ENCODE measurements at regions not wholly inside any gene's neighbourhood (a gene's known extent, or its start where the extent isn't known, plus 50 kb on each side); places are given as distances from the start of the nearest gene placed in this dataset.
"Not testable (repeated sequence)": the region's sequence is repeated elsewhere in the genome, so short reads cannot be mapped to it uniquely, and the experiment has no call there.

DNA sequence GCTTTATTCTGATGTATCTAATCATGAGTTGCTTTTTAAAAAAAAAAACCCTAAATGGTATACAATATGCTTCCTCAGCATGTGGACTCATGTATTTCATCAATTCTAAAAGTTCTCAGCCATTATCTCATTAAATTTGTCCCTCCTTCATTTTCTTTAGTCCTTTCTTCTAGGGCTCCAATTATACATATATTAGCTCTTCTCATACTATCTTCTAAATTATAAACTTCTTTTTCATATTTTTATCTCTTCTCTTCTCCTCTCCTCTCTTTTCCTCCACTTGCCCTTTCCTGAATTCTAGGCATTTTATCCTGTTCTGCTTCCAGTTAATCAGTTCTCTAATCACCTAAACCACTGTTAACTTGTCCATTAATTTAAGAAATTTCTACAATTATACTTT lies 55.0 kb upstream of the IL33 start:
- no peak for DNase-seq (ENCODE audit: low read depth)

GRCh38 chr9:6153425-6153824 lies 62.2 kb upstream of the IL33 start:
- DNase-seq (ENCODE audit: low read depth) = no peak

DNA sequence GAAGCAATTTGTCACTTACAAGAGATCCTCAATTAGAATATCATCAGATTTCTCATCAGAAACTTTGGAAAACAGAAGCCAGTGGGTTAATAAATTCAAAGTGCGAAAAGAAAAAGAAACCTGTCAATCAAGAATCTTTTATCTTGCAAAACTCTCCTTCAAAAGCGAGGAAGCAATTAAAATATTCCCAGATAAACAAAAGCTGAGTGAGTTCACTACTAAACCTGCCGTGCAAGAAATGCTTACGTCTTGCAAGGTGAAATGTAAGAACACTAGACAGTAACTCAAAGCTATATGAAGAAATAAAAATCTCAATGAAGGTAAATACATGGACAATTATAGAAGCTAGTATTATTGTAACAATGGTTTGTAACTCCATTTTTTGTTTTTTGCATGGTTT lies 62.8 kb upstream of the IL33 start:
- no peak for DNase-seq (ENCODE audit: low read depth)

GRCh38 chr9:6150483-6150882 lies 65.1 kb upstream of the IL33 start:
- no peak for DNase-seq (ENCODE audit: low read depth)

DNA sequence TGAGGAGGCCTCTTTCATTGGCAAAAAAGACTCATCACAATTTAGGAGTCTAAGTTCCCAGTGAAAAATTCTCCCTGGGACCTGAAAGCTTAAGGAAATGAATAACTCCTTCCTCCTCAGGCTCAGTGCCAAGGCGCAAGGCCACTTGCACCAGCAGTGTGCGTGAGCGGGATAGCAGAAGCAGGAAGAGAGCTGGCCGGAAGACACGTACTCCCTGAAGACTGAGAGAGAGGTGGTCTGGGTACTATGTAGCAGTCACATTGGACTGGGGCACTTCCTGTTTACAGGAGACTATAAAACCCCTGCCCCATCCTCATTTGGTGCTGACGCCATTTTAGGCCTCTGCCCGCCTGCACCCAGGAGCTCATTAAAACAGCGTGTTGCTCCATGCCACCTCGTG lies 66.3 kb upstream of the IL33 start:
- no peak for DNase-seq (ENCODE audit: low read depth)

- no peak for DNase-seq (ENCODE audit: low read depth)
These were observed 67.8 kb upstream of the IL33 start for GRCh38 chr9:6147846-6148245.

- DNase-seq (ENCODE audit: low read depth) = no peak
These were observed 70.7 kb upstream of the IL33 start for GRCh38 chr9:6144947-6145346.

GRCh38 chr9:6142799-6143454 lies 72.7 kb upstream of the IL33 start:
- DNase-seq (ENCODE audit: low read depth) = no peak

GRCh38 chr9:6135780-6136179 lies 79.8 kb upstream of the IL33 start:
- DNase-seq (ENCODE audit: low read depth) = not testable (repeated sequence)

- no peak for DNase-seq (ENCODE audit: low read depth)
These were observed 80.9 kb upstream of the IL33 start for GRCh38 chr9:6134661-6135180.

GRCh38 chr9:6133346-6134063 lies 82.1 kb upstream of the IL33 start:
- DNase-seq (ENCODE audit: low read depth) = no peak

DNA sequence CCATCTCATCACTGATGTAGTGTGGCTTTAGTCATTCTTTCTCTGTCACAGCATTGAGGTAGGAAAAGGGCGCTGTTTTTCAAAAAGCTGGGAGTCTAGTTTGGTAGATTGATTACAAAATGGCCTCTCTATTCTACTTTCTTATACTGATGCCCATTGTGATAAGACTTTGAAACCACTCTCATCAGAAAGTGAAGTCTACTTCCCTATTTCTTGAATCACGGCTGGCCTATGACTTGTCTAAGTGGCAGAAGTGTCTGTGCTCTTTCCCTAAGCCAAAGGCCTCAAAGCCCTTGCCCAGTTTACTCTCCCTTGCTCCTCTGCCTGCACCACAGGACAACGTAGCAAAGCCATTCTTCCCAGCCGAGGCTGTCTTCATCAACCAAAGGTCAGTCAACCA lies 83.0 kb upstream of the IL33 start:
- no peak for DNase-seq (ENCODE audit: low read depth)

GRCh38 chr9:6128030-6128429 lies 87.6 kb upstream of the IL33 start:
- DNase-seq (ENCODE audit: low read depth) = no peak

- DNase-seq (ENCODE audit: low read depth) = no peak
These were observed 89.2 kb upstream of the IL33 start for GRCh38 chr9:6126377-6126776.

GRCh38 chr9:6123416-6123815 lies 92.2 kb upstream of the IL33 start:
- no peak for DNase-seq (ENCODE audit: low read depth)

DNA sequence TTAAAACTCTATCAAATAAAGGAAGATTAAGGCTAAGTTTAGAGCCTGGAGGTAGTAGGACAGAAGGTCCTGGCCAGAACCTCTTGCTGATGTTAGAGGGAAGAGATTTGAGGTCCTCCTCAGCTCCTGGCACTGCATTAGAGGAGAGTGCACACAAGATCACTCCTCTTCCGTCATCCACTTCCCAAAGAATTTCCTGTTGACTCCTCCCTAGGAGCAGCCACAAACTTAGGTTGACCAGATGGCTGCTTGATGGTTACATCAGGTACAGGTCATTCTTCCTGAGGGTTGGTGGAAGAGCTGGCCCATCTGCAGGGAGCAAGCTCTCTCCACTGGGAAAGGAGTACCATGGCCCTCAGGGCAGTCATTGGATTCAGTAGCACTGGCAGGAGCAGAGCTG lies 93.9 kb upstream of the IL33 start:
- DNase-seq (ENCODE audit: low read depth) = no peak

DNA sequence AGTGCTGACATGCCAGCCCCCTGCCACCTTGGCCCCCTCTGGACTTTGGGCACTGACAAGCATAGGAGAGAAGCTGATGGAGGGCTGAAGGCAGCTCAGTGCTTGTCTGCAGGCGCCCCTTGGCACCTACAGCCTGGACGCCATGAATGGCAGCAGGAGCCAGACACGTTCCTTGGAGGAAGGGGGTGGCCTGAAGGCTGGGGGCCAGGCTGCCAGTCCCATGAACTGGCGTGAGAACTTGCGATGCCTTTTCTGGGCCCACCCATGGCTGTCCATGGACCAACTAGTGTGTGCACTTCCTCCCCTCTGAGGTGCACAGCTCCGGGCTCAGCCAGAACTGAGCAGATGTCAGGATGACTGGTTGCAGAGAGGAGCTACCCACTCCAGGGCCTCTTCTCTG lies 99.0 kb upstream of the RANBP6 start:
- no peak for DNase-seq (ENCODE audit: low read depth)

GRCh38 chr9:6113819-6114218 lies 98.4 kb upstream of the RANBP6 start:
- DNase-seq (ENCODE audit: low read depth) = no peak

GRCh38 chr9:6113312-6113711 lies 97.9 kb upstream of the RANBP6 start:
- no peak for DNase-seq (ENCODE audit: low read depth)

DNA sequence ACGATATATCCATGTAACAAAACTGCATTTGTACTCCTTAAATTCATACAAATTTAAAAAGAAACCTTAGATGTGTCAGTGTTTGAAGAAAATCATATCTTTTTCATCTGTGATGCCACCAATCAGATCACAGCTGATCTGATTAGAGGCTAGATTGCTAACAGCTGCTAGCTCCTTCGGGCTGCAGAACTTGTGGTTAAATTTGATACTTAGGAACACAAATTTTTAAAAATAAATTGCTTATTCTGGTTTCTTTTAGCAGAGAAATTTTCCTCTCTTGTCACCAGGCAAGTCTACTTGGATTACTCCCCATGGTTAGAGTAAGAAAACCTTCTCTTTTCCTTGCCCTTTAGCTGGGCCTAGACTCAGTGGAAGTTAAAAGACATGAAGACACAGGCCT lies 94.6 kb upstream of the RANBP6 start:
- DNase-seq (ENCODE audit: low read depth) = no peak

- no peak for DNase-seq (ENCODE audit: low read depth)
These were observed 94.1 kb upstream of the RANBP6 start for GRCh38 chr9:6109571-6109970.

GRCh38 chr9:6106711-6107339 lies 91.4 kb upstream of the RANBP6 start:
- DNase-seq (ENCODE audit: low read depth) = no peak

DNA sequence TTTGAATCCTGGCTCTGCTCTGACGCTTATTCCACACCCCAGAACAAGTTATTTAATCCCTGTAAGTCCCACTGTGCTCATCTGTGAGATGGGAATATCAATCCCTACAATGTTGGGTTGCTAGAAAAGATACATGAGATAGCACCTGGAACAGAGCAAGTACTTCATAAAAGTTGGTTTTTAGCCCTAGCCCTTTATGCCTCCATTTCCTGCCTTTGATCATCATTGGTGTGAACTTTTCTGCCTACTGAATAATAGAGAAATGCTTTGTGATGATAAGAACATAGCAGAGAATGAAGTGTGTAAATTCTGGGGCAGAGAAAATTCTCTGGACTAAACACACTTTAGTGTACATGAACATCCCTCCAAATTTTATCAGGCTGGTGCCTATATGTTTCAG lies 90.3 kb upstream of the RANBP6 start:
- no peak for DNase-seq (ENCODE audit: low read depth)

Measured in stimulated activated CD8-positive, alpha-beta memory T cell treated with anti-CD3 and anti-CD28 coated beads, Interleukin-12 subunit alpha, Interleukin-12 subunit beta, amount 100 ng/mL, for 1 hour (primary cell).